ENCODE measurements at regions not wholly inside any gene's neighbourhood (a gene's known extent, or its start where the extent isn't known, plus 50 kb on each side); places are given as distances from the start of the nearest gene placed in this dataset.

DNA sequence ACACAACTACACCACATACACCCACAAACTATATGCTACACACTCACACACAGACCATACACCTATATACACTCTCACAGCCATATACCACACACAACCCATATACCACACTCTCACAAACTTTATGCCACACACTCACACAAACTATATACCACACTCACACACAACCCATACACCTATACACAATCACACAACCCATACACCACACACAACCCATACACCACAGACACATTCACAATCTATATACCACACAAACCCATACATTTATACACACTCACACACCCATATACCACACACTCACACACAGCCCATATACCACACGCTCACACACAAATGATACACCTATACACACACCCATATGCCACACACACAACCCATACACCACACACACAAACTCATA lies 163.3 kb downstream of the TMEM121 start:
- TF ChIP-seq, protein P1, sequence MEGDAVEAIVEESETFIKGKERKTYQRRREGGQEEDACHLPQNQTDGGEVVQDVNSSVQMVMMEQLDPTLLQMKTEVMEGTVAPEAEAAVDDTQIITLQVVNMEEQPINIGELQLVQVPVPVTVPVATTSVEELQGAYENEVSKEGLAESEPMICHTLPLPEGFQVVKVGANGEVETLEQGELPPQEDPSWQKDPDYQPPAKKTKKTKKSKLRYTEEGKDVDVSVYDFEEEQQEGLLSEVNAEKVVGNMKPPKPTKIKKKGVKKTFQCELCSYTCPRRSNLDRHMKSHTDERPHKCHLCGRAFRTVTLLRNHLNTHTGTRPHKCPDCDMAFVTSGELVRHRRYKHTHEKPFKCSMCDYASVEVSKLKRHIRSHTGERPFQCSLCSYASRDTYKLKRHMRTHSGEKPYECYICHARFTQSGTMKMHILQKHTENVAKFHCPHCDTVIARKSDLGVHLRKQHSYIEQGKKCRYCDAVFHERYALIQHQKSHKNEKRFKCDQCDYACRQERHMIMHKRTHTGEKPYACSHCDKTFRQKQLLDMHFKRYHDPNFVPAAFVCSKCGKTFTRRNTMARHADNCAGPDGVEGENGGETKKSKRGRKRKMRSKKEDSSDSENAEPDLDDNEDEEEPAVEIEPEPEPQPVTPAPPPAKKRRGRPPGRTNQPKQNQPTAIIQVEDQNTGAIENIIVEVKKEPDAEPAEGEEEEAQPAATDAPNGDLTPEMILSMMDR (IDR thresholded peaks at IDR 0.05) = no peak
- TF ChIP-seq POLR2A (IDR thresholded peaks at IDR 0.05) = no peak
